OCI-LY7 (cell line): ENCODE measurements at regions not wholly inside any gene's neighbourhood (a gene's known extent, or its start where the extent isn't known, plus 50 kb on each side); places are given as distances from the start of the nearest gene placed in this dataset.

ENCODE experiments used
- CTCF ChIP-seq: fragments of 200-600 bp; sonication (generic); conservative IDR thresholded peaks from 2 replicates; pipeline ENCODE4 v1.5.1; 2014; ENCODE audit warnings: mild to moderate bottlenecking, antibody characterized with exemption, low read length, moderate library complexity, mixed read lengths
- EZH2phosphoT487 ChIP-seq: fragments of 200-600 bp; sonication (generic); IDR thresholded peaks from 2 replicates; pipeline ENCODE4 v1.6.1; 2018; ENCODE audit warnings: low read depth, borderline replicate concordance, mild to moderate bottlenecking, mixed run types, antibody characterized with exemption, low read length, moderate library complexity, mixed read lengths

- TF ChIP-seq EZH2phosphoT487 (no peak), CTCF (no peak)
Measured at GRCh38 chr2:226064932-226065570, 665.5 kb downstream of the NYAP2 start.
